H9 (cell line): ENCODE measurements at regions not wholly inside any gene's neighbourhood (a gene's known extent, or its start where the extent isn't known, plus 50 kb on each side); places are given as distances from the start of the nearest gene placed in this dataset.

Experiments used
- DNase-seq: peaks from one replicate; pipeline ENCODE4 v3.0.0-alpha.2; 2017
- H2AFZ ChIP-seq: one replicate; pipeline ENCODE4 v1.6.1; 2013; ENCODE audit warnings: mild to moderate bottlenecking, low read length, control low read depth, moderate library complexity
- H2AK5ac ChIP-seq: 2 replicates; pipeline ENCODE4 v1.6.1; 2013; ENCODE audit warnings: low read length, control low read depth, mixed read lengths; ENCODE audit not compliant: insufficient read length
- H2BK120ac ChIP-seq: one replicate; pipeline ENCODE4 v1.6.1; 2013; ENCODE audit warnings: low read depth, mild to moderate bottlenecking, low read length, control low read depth, inconsistent platforms; ENCODE audit not compliant: poor library complexity, severe bottlenecking
- H2BK12ac ChIP-seq: 2 replicates; pipeline ENCODE4 v1.6.1; 2013; ENCODE audit warnings: low read length, control low read depth, mixed read lengths, low read depth; ENCODE audit not compliant: insufficient read length
- H2BK15ac ChIP-seq: 2 replicates; pipeline ENCODE4 v1.6.1; 2013; ENCODE audit warnings: low read depth, low read length, control low read depth
- H2BK20ac ChIP-seq: one replicate; pipeline ENCODE4 v1.6.1; 2013; ENCODE audit warnings: low read depth, mild to moderate bottlenecking, low read length, control low read depth, inconsistent platforms; ENCODE audit not compliant: poor library complexity, severe bottlenecking
- H2BK5ac ChIP-seq: 2 replicates; pipeline ENCODE4 v1.6.1; 2013; ENCODE audit warnings: low read length, control low read depth, mixed read lengths; ENCODE audit not compliant: insufficient read length
- H3K14ac ChIP-seq: 2 replicates; pipeline ENCODE4 v1.6.1; 2013; ENCODE audit warnings: low read length, control low read depth; ENCODE audit not compliant: insufficient read depth
- H3K18ac ChIP-seq: 2 replicates; pipeline ENCODE4 v1.6.1; 2013; ENCODE audit warnings: low read depth, mild to moderate bottlenecking, mixed read lengths, low read length, control low read depth; ENCODE audit not compliant: insufficient read length
- H3K23ac ChIP-seq: 2 replicates; pipeline ENCODE4 v1.6.1; 2013; ENCODE audit warnings: low read length, control low read depth, mixed read lengths, low read depth; ENCODE audit not compliant: insufficient read length
- H3K23me2 ChIP-seq: 2 replicates; pipeline ENCODE4 v1.6.1; 2013; ENCODE audit warnings: low read depth, mild to moderate bottlenecking, mixed read lengths, low read length, control low read depth; ENCODE audit not compliant: insufficient read length, poor library complexity, severe bottlenecking
- H3K27ac ChIP-seq: 2 replicates; pipeline ENCODE4 v1.5.1; 2013; ENCODE audit warnings: low read length, control low read depth, mixed read lengths, low read depth; ENCODE audit not compliant: insufficient read length
- H3K27me3 ChIP-seq: 2 replicates; pipeline ENCODE4 v1.6.1; 2013; ENCODE audit warnings: low read length, control low read depth, inconsistent platforms; ENCODE audit not compliant: insufficient read depth
- H3K4ac ChIP-seq: 2 replicates; pipeline ENCODE4 v1.6.1; 2013; ENCODE audit warnings: low read depth, mild to moderate bottlenecking, control low read depth, inconsistent platforms, low read length, moderate library complexity
- H3K4me1 ChIP-seq: 2 replicates; pipeline ENCODE4 v1.6.1; 2013; ENCODE audit warnings: low read length, control low read depth, inconsistent platforms; ENCODE audit not compliant: insufficient read depth
- H3K4me2 ChIP-seq: 2 replicates; pipeline ENCODE4 v1.6.1; 2013; ENCODE audit warnings: low read length, control low read depth, mixed read lengths; ENCODE audit not compliant: insufficient read length, insufficient read depth
- H3K56ac ChIP-seq: 2 replicates; pipeline ENCODE4 v1.6.1; 2013; ENCODE audit warnings: low read depth, mild to moderate bottlenecking, mixed read lengths, low read length, control low read depth; ENCODE audit not compliant: insufficient read length
- H3K79me1 ChIP-seq: 2 replicates; pipeline ENCODE4 v1.6.1; 2013; ENCODE audit warnings: low read depth, mild to moderate bottlenecking, moderate library complexity, low read length, control low read depth, inconsistent platforms; ENCODE audit not compliant: insufficient read depth, poor library complexity, severe bottlenecking
- H3K79me2 ChIP-seq: 2 replicates; pipeline ENCODE4 v1.6.1; 2013; ENCODE audit warnings: low read length, control low read depth, inconsistent platforms; ENCODE audit not compliant: insufficient read depth
- H3K9ac ChIP-seq: 2 replicates; pipeline ENCODE4 v1.6.1; 2013; ENCODE audit warnings: low read length, control low read depth, mixed read lengths; ENCODE audit not compliant: insufficient read length; ENCODE audit errors: extremely low read depth
- H3K9me3 ChIP-seq: one replicate; pipeline ENCODE4 v1.6.1; 2013; ENCODE audit warnings: low read depth, low read length, inconsistent platforms; ENCODE audit not compliant: control insufficient read depth
- H3T11ph ChIP-seq: one replicate; pipeline ENCODE4 v1.6.1; 2013; ENCODE audit warnings: mild to moderate bottlenecking, low read length, control low read depth, inconsistent platforms
- H4K20me1 ChIP-seq: one replicate; pipeline ENCODE4 v1.6.1; 2013; ENCODE audit not compliant: control insufficient read depth, insufficient read length, insufficient read depth
- H4K5ac ChIP-seq: 2 replicates; pipeline ENCODE4 v1.6.1; 2013; ENCODE audit warnings: low read depth, mild to moderate bottlenecking, mixed read lengths, low read length, control low read depth; ENCODE audit not compliant: insufficient read length
- H4K8ac ChIP-seq: replicated peaks from 2 replicates; pipeline ENCODE4 v1.6.1; 2013; ENCODE audit warnings: low read length, control low read depth, mixed read lengths, low read depth; ENCODE audit not compliant: insufficient read length
- H4K91ac ChIP-seq: 2 replicates; pipeline ENCODE4 v1.6.1; 2013; ENCODE audit warnings: low read depth, mild to moderate bottlenecking, moderate library complexity, mixed read lengths, low read length, control low read depth; ENCODE audit not compliant: insufficient read length
- H3K27ac Mint-ChIP-seq, 3 experiments: 2 replicates in 2 of 3; 3 replicates in 1 of 3; pipeline ENCODE4 v1.8.0; 2020 to 2021; ENCODE audit warnings: mixed read lengths in 3 of 3, mild to moderate bottlenecking in 1 of 3, moderate library complexity in 1 of 3
- H3K27me3 Mint-ChIP-seq: 2 replicates; pipeline ENCODE4 v1.8.0; 2021; ENCODE audit warnings: low read depth, mild to moderate bottlenecking, moderate library complexity, mixed read lengths
- H3K36me3 Mint-ChIP-seq, 3 experiments: 2 replicates in 2 of 3; 3 replicates in 1 of 3; pipeline ENCODE4 v1.8.0; 2020 to 2021; ENCODE audit warnings: low read depth in 3 of 3, mixed read lengths in 3 of 3; ENCODE audit not compliant: insufficient read depth in 1 of 3
- H3K4me1 Mint-ChIP-seq, 2 experiments: 2 replicates each; pipeline ENCODE4 v1.8.0; 2020; ENCODE audit warnings: mixed read lengths in 2 of 2
- H3K4me3 Mint-ChIP-seq, 2 experiments: 2 replicates in 1 of 2; 3 replicates in 1 of 2; pipeline ENCODE4 v1.8.0; 2020 to 2021; ENCODE audit warnings: mild to moderate bottlenecking in 2 of 2, mixed read lengths in 2 of 2, moderate library complexity in 1 of 2
- H3K9me3 Mint-ChIP-seq, 2 experiments: 2 replicates in 1 of 2; 3 replicates in 1 of 2; pipeline ENCODE4 v1.8.0; 2020; ENCODE audit warnings: mild to moderate bottlenecking in 2 of 2, mixed read lengths in 2 of 2, moderate library complexity in 1 of 2
- WGBS: extraction: QIAGEN DNeasy Blood & Tissue Kit; methylation state at CpG from one replicate; pipeline ENCODE4 v1.1.7; 2013; ENCODE audit warnings: missing lambda C conversion rate, low lambda C conversion rate, mixed read lengths; ENCODE audit not compliant: insufficient read length; ENCODE audit errors: extremely low coverage; 5-methylcytosine and 5-hydroxymethylcytosine counted together
- TF ChIP-seq, protein P1 (sequence below): fragments of 200-600 bp; sonication (generic); conservative IDR thresholded peaks from 3 replicates; pipeline ENCODE4 v1.8.0; 2021; ENCODE audit warnings: antibody characterized with exemption, mild to moderate bottlenecking

- no peaks in the 10 kb centered on the region for H3K27me3 ChIP-seq
- TF ChIP-seq, protein P1, sequence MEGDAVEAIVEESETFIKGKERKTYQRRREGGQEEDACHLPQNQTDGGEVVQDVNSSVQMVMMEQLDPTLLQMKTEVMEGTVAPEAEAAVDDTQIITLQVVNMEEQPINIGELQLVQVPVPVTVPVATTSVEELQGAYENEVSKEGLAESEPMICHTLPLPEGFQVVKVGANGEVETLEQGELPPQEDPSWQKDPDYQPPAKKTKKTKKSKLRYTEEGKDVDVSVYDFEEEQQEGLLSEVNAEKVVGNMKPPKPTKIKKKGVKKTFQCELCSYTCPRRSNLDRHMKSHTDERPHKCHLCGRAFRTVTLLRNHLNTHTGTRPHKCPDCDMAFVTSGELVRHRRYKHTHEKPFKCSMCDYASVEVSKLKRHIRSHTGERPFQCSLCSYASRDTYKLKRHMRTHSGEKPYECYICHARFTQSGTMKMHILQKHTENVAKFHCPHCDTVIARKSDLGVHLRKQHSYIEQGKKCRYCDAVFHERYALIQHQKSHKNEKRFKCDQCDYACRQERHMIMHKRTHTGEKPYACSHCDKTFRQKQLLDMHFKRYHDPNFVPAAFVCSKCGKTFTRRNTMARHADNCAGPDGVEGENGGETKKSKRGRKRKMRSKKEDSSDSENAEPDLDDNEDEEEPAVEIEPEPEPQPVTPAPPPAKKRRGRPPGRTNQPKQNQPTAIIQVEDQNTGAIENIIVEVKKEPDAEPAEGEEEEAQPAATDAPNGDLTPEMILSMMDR, result no peak
- Mint-ChIP-seq H3K27ac (no peak overlapping the region), H3K9me3 (no peaks in the 10 kb centered on the region), H3K27me3 (no peaks in the 10 kb centered on the region), H3K4me1 (no peaks in the 10 kb centered on the region; a peak in 1 of 4 replicates), H3K36me3 (no peaks in the 10 kb centered on the region), H3K4me3 (no peak overlapping the region)
- no peaks in the 10 kb centered on the region for H3K9me3 ChIP-seq
- no peaks in the 10 kb centered on the region for H3K79me1 ChIP-seq
- H2AFZ ChIP-seq, result no peak overlapping the region
- no peak overlapping the region for H3K9ac ChIP-seq
- H3K18ac ChIP-seq, result no peak overlapping the region
- no peaks in the 10 kb centered on the region for H4K20me1 ChIP-seq
- H4K5ac ChIP-seq, result no peak overlapping the region
- no CpG with 5 or more reads among the region's 2 CpGs for WGBS
- DNase-seq, result no peak
- no peak overlapping the region for H2BK15ac ChIP-seq
- H3K14ac ChIP-seq, result no peak overlapping the region
- no peaks in the 10 kb centered on the region for H3K79me2 ChIP-seq
- H3K23me2 ChIP-seq, result no peaks in the 10 kb centered on the region
- H2BK120ac ChIP-seq, result no peak overlapping the region
- H3K23ac ChIP-seq, result no peak overlapping the region
- H2BK5ac ChIP-seq, result no peak overlapping the region
- H2BK20ac ChIP-seq, result no peak overlapping the region
- H3K4ac ChIP-seq, result no peak overlapping the region
- H3K27ac ChIP-seq, result no peak overlapping the region
- H2BK12ac ChIP-seq, result no peak overlapping the region
- no peak overlapping the region for H3K4me2 ChIP-seq
- no peak overlapping the region for H3T11ph ChIP-seq
- no peak overlapping the region for H2AK5ac ChIP-seq
- H4K91ac ChIP-seq, result no peak overlapping the region
- H4K8ac ChIP-seq, result no peak overlapping the region
- no peaks in the 10 kb centered on the region for H3K4me1 ChIP-seq
- no peak overlapping the region for H3K56ac ChIP-seq
These were observed 674.6 kb downstream of the LMO4 start for GRCh38 chr1:88003255-88003654.
